ENCODE measurements at regions not wholly inside any gene's neighbourhood (a gene's known extent, or its start where the extent isn't known, plus 50 kb on each side); places are given as distances from the start of the nearest gene placed in this dataset.

- TF ChIP-seq EZH2 (IDR thresholded peaks at IDR 0.05; ENCODE audit: insufficient read depth, poor library complexity, severe bottlenecking), result no peak
- no peak for TF ChIP-seq EZH2phosphoT487 (IDR thresholded peaks at IDR 0.05; ENCODE audit: insufficient read depth, low read depth)
Observed at GRCh38 chr21:41054018-41054578, 113.9 kb upstream of the BACE2 start.

All from GM23248 (cell line).